MCF 10A (cell line): ENCODE measurements at regions not wholly inside any gene's neighbourhood (a gene's known extent, or its start where the extent isn't known, plus 50 kb on each side); places are given as distances from the start of the nearest gene placed in this dataset.

ENCODE experiments used
- BruUV-seq: library from RNA; stranded (reverse); fragments of 400-500 nt; replicated peaks from 2 replicates; lab custom pipeline; 2021; lab: Mats Ljungman, UMichigan
- CTCF ChIA-PET: fragments of 300-600 bp; sonication (Branson Sonifier 250); formaldehyde crosslinking; extraction: SDS; loops from one replicate; lab custom pipeline; 2021; ENCODE audit warnings: antibody characterized with exemption, inconsistent platforms; lab: Yijun Ruan, JAX
- POLR2A ChIA-PET: fragments of 300-600, 350-650 bp; sonication (Branson Sonifier 250); formaldehyde crosslinking; extraction: SDS; loops from one replicate; lab custom pipeline; 2020; ENCODE audit warnings: antibody characterized with exemption, inconsistent platforms; lab: Yijun Ruan, JAX
- DNase-seq: peaks from one replicate; pipeline ENCODE4 v3.0.0-alpha.2; 2018; ENCODE audit not compliant: unreplicated experiment
- H3K27ac Mint-ChIP-seq: one replicate; pipeline ENCODE4 v1.8.0; 2022; ENCODE audit warnings: mild to moderate bottlenecking, low read depth, mixed read lengths; ENCODE audit not compliant: unreplicated experiment
- H3K27me3 Mint-ChIP-seq: one replicate; pipeline ENCODE4 v1.8.0; 2022; ENCODE audit warnings: mixed read lengths; ENCODE audit not compliant: insufficient read depth, unreplicated experiment
- H3K36me3 Mint-ChIP-seq: one replicate; pipeline ENCODE4 v1.8.0; 2022; ENCODE audit warnings: mild to moderate bottlenecking, moderate library complexity, mixed read lengths; ENCODE audit not compliant: insufficient read depth, unreplicated experiment
- H3K4me1 Mint-ChIP-seq: one replicate; pipeline ENCODE4 v1.8.0; 2022; ENCODE audit warnings: mixed read lengths; ENCODE audit not compliant: insufficient read depth, unreplicated experiment
- H3K4me3 Mint-ChIP-seq: one replicate; pipeline ENCODE4 v1.8.0; 2022; ENCODE audit warnings: mild to moderate bottlenecking, moderate library complexity, mixed read lengths; ENCODE audit not compliant: unreplicated experiment
- H3K9me3 Mint-ChIP-seq: one replicate; pipeline ENCODE4 v1.8.0; 2022; ENCODE audit warnings: mixed read lengths; ENCODE audit not compliant: unreplicated experiment
- intact Hi-C: fragments of 100-400 bp; cut with micrococcal nuclease; formaldehyde crosslinking; loops from 2 replicates; pipeline ENCODE4 v1.14.1; 2022
- TF ChIP-seq, protein P1 (sequence below): fragments of 200-600 bp; IDR thresholded peaks from one replicate; pipeline ENCODE4 v1.8.0; 2022; ENCODE audit warnings: antibody characterized with exemption, mild to moderate bottlenecking; ENCODE audit not compliant: unreplicated experiment

DNA sequence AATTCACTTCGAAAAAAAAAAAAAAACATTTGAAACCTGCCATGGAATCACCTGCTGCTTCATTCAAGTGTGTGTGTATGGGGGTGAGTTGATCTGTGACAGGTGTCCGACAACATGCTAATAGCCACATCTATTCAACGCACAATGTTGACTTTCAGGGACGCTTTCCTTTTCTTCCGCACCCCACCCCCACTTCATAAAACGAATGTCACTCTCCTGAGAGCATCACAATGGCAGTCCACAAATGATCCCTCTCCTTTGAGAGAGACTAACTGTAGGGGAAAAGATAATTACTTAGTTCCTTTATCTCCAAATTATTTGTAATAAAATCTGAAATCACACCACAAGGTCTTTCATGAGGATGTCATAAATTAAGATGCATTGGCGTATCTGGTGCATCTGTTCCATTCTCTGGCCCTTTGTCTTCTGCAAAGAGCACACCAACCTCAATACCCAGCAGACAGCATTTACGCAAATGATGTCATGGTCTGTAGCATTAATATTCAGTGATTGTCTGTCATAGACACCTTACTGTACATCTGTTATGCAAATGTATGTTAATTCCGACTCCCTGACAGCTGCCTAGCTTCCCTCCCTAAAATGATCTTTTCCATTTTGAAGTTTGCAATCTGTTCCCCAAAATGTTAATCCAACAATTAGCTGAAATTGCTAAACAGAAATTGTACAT, 640.0 kb upstream of the BOD1L1 start:
- no peak overlapping the region for H3K4me3 Mint-ChIP-seq
- no peaks in the 10 kb centered on the region for H3K4me1 Mint-ChIP-seq
- POLR2A ChIA-PET = interaction anchor here (0.7 kb wide), 1 partner anchor 22 kb away, joined by 4 read pairs; no protein-coding TSS in a partner anchor
- intact Hi-C loops = no loop called here
- H3K27ac Mint-ChIP-seq = no peak overlapping the region
- CTCF ChIA-PET = interaction anchor here (0.6 kb wide), 1 partner anchor 617 kb away, joined by 4 read pairs; no protein-coding TSS in a partner anchor
- H3K27me3 Mint-ChIP-seq = no peaks in the 10 kb centered on the region
- H3K36me3 Mint-ChIP-seq = no peaks in the 10 kb centered on the region
- TF ChIP-seq, protein P1, sequence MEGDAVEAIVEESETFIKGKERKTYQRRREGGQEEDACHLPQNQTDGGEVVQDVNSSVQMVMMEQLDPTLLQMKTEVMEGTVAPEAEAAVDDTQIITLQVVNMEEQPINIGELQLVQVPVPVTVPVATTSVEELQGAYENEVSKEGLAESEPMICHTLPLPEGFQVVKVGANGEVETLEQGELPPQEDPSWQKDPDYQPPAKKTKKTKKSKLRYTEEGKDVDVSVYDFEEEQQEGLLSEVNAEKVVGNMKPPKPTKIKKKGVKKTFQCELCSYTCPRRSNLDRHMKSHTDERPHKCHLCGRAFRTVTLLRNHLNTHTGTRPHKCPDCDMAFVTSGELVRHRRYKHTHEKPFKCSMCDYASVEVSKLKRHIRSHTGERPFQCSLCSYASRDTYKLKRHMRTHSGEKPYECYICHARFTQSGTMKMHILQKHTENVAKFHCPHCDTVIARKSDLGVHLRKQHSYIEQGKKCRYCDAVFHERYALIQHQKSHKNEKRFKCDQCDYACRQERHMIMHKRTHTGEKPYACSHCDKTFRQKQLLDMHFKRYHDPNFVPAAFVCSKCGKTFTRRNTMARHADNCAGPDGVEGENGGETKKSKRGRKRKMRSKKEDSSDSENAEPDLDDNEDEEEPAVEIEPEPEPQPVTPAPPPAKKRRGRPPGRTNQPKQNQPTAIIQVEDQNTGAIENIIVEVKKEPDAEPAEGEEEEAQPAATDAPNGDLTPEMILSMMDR = no peak
- H3K9me3 Mint-ChIP-seq = no peaks in the 10 kb centered on the region
- no TSS peak for BruUV-seq
- no peak for DNase-seq

DNA sequence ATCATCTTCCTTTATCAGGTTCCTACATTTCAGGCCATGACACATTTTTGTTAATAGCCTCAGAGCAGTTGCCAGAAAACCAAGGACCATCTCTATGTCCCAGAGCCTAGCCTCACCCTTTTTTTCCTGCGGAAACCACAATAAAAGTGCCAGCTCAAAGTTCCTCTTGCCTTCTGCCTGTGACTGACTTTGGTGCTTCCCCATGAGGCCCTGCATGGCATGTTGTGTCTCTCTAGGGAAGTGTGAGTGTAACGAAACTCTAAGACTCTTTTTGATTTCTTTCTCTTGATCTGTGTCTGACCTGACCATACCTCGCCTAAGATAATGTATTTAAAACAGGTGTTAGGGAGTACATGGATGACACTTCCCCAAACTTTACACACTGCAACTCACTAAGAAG, 642.3 kb upstream of the BOD1L1 start:
- no peak overlapping the region for H3K4me3 Mint-ChIP-seq
- no peak for DNase-seq
- H3K4me1 Mint-ChIP-seq = no peaks in the 10 kb centered on the region
- no peaks in the 10 kb centered on the region for H3K36me3 Mint-ChIP-seq
- ChIA-PET CTCF (interaction anchor here (1.1 kb wide), 1 partner anchor 616 kb away, joined by 3 read pairs; no protein-coding TSS in a partner anchor), POLR2A (no interaction called here)
- peaks cover under 1% of the 10 kb centered on the region for H3K9me3 Mint-ChIP-seq
- TF ChIP-seq, protein P1 = no peak
- BruUV-seq = no TSS peak
- intact Hi-C loops = no loop called here
- no peaks in the 10 kb centered on the region for H3K27me3 Mint-ChIP-seq
- H3K27ac Mint-ChIP-seq = no peak overlapping the region

DNA sequence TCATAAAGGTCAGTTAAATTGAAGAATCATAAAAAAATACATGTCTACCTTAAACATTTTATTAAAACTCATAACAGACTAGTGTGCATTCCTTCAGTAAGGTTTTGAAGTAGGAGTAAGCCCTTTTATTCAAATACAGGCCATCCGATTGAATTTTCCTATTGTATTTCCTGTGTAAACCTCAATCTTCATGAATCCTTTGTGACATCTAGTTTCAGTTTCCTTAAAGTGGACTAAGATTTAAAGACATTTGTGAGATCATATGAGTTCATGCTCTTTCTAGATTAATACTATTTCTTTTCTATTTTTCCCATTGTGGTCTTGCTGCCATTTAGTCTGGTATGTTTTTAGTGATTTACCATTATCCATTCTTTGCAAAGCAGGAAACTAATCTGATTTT, 644.7 kb upstream of the BOD1L1 start:
- Mint-ChIP-seq H3K27ac (no peak overlapping the region), H3K4me1 (no peaks in the 10 kb centered on the region), H3K36me3 (no peaks in the 10 kb centered on the region), H3K9me3 (peaks cover 17% of the 10 kb centered on the region), H3K27me3 (no peaks in the 10 kb centered on the region), H3K4me3 (no peak overlapping the region)
- BruUV-seq = no TSS peak
- TF ChIP-seq, protein P1 = no peak
- POLR2A ChIA-PET = interaction anchor here (0.6 to 0.9 kb wide), 2 partner anchors 9 to 103 kb away, joined by 3 read pairs; no protein-coding TSS in a partner anchor
- no peak for DNase-seq
- intact Hi-C loops = no loop called here
- CTCF ChIA-PET = no interaction called here

DNA sequence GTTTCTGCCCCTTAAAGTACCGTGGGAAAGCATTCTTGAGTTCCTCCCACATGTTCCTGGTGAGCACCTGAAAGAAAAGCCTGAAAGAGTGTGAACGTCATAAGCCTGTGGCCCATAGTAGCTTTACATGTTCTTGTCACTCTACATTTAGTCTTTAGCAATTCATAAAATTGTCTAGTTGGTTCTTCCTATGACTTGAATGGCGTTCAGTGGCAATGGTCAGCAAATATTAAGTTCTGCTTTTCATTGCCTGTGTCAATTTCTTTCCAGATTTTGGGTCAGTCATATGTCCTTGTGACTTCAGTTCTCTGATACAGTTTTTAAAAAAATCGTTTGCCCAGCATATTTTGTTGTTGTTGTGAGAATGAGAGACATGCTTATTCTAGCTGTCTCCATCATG, 650.0 kb upstream of the BOD1L1 start:
- CTCF ChIA-PET = interaction anchor here (0.7 kb wide), 1 partner anchor 807 kb away, joined by 4 read pairs; no protein-coding TSS in a partner anchor
- peaks cover 17% of the 10 kb centered on the region for H3K9me3 Mint-ChIP-seq

More for the DNA sequence above, 650.0 kb upstream of the BOD1L1 start:
- DNase-seq = no peak
- no peaks in the 10 kb centered on the region for H3K27me3 Mint-ChIP-seq
- TF ChIP-seq, protein P1 = no peak
- H3K36me3 Mint-ChIP-seq = no peaks in the 10 kb centered on the region
- H3K4me1 Mint-ChIP-seq = no peaks in the 10 kb centered on the region
- no TSS peak for BruUV-seq
- POLR2A ChIA-PET = interaction anchor here (0.5 kb wide), 1 partner anchor 82 kb away, joined by 3 read pairs; no protein-coding TSS in a partner anchor
- intact Hi-C loops = no loop called here
- no peak overlapping the region for H3K4me3 Mint-ChIP-seq
- no peak overlapping the region for H3K27ac Mint-ChIP-seq
